Stimulated activated CD8-positive, alpha-beta memory T cell treated with anti-CD3 and anti-CD28 coated beads, Interleukin-4, amount 100 ng/mL, for 4 hours (primary cell): ENCODE measurements at regions not wholly inside any gene's neighbourhood (a gene's known extent, or its start where the extent isn't known, plus 50 kb on each side); places are given as distances from the start of the nearest gene placed in this dataset.
A peak's percentile ranks its signal among the peaks of the same experiment; 100 is the strongest.
"Not testable (repeated sequence)": the region's sequence is repeated elsewhere in the genome, so short reads cannot be mapped to it uniquely, and the experiment has no call there.

ENCODE experiments used
- DNase-seq, 2 donors: peaks; one replicate each; pipeline ENCODE4 v3.0.0-alpha.2; 2020; ENCODE audit warnings: low read depth in 2 of 2, low spot score in 1 of 2

DNA sequence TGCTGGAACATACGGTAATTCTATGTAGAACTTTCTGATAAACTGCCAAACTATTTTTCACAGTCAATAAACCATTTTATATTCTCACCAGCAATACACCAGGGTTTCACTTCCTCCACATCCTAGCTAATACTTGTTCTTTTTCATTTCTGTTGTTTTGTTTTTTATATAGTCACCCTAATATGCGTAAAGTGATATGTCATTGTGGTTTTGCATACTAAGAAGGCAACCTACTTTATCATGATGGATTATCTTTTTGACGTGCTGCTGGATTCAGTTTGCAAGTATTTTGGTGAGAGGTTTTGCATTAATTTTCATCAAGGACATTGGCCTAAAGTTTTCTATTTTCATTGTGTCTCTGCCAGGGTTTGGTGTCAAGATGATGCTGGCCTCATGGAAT, 1384.1 kb downstream of the UQCRFS1 start:
- DNase-seq = no peak

DNA sequence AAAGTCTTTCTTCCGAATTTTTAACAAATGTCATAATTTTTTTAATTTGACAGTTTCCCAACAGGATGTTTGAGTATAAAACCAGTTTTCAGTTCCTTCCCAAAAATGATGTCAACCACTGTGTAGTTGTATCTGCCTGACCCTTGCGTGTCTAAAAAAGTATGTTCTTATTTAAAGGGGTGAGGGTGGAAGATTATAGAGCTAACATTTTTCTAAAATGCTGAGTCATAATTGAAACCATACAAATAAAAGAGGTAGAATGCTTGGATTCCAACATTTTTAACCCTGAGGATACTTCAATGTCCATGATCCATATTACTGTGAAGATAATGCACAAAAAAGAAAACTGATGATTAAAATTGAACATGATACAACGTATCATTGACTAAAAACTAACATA, 1388.8 kb downstream of the UQCRFS1 start:
- DNase-seq = no peak

DNA sequence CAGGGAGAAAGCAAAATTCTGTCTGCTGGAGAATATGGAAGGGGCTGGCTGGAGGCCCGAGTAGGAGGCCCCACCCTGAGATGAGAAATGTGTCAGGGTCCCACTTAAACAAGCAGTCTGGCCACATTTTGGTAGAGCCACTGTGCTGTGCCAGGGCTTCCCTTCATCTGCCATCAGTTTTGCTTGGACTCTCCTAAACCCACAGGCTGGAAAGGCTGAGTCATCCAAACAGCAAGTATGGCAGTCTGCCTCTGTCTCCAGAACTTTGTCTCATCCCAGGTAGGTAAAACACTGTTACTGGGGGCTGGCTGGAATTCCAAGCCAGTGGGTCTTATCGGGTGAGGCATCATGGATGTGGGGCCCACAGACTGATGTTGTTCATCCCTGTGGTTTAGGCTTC, 1390.6 kb downstream of the UQCRFS1 start:
- no peak for DNase-seq

DNA sequence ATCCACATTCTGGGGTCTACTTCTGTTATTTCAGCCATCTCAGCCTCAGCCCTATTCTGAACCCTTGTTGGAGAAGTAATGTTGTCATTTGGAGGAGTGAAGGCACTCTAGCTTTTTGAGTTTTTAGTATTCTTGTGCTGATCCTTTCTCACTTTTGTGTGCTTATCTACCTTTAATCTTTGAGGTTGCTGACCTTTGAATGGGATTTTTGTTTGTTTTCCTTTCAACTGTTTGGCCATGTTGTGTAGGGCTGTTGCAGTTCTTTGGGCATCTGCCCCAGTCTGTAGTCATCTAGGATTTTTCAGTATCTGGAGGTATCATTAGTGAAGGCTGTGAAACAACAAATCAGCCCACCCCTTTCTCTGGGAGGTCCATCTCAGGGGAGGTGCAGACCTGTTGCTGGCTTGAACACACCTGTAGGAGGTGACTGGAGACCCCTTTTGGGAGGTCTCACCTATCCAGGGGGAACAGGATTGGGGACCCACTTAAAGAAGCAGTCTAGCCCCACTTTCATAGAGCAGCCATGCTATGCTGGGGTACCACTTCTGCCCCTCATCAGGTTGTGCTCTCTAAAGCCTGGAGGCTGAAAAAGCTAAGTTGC, 1391.4 kb downstream of the UQCRFS1 start:
- no peak for DNase-seq

- no peak for DNase-seq
Measured at GRCh38 chr19:27815985-27816384, 1397.0 kb downstream of the UQCRFS1 start.

DNA sequence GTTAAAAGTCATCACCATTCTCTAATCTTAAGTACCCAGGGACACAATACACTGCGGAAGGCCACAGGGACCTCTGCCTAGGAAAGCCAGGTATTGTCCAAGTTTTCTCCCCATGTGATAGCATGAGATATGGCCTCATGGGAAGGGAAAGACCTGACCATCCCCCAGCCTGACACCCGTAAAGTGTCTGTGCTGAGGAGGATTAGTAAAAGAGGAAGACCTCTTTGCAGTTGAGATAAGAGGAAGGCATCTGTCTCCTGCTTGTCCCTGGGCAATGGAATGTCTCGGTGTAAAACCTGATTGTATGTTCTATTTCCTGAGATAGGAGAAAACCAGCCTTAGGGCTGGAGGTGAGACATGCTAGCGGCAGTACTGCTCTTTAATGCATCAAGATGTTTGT, 1398.1 kb downstream of the UQCRFS1 start:
- not testable (repeated sequence) for DNase-seq

DNA sequence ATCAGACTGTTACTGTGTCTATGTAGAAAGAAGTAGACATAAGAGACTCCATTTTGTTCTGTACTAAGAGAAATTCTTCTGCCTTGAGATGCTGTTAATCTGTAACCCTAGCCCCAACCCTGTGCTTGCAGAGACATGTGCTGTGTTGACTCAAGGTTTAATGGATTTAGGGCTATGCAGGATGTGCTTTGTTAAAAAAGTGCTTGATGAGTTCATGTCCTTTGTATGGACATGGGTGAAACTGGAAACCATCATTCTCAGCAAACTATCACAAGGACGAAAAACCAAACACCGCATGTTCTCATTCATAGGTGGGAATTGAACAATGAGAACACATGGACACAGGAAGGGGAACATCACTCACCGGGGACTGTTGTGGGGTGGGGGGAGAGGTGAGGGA, 1398.7 kb downstream of the UQCRFS1 start:
- DNase-seq = not testable (repeated sequence)

DNA sequence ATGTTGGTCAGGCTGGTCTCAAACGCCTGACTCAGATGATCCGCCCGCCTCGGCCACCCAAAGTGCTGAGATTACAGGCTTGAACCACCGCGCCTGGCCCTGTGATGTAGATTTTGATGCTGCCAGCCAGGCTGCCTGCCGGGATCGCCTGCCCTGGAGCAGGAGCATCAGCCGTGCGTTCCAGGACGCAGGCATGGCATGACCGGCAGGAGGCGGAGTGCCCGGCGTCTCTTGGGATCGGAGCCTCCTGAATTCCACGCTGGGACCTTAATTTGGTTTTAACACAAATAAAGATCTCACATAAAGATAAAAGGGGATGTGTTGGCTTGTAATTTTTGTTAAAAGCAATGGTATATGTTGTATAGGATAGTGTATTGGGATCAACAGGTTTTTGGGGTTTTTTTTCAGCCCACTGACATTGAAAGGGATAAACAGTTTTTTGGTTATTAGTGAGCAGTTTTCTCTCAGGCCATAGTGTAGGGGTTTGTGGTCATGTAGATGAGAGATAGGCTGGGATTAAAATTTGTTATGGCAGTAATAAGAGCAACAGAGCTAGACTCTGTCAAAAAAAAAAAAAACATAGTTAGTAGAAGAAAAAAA, 1406.4 kb downstream of the UQCRFS1 start:
- no peak for DNase-seq

DNA sequence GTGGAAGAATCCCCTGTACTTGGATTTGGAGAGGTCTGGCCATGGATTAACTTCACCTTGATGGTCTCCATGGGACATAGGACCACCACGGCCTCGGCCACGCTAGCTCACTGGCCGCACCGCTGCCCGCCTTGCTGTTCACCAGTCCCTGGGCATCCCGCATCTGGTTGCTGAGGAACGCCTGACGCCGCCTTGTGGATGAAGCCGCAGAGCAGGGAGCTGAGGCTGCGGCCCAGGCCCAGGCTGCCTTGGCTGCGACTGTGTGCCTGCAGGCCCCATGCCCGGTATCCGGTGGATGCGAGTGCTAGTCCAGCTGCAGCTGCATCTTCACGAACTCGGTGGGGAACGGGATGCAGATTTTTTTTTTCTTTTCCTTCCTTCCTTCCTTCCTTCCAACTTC, 1407.1 kb downstream of the UQCRFS1 start:
- no peak for DNase-seq

DNA sequence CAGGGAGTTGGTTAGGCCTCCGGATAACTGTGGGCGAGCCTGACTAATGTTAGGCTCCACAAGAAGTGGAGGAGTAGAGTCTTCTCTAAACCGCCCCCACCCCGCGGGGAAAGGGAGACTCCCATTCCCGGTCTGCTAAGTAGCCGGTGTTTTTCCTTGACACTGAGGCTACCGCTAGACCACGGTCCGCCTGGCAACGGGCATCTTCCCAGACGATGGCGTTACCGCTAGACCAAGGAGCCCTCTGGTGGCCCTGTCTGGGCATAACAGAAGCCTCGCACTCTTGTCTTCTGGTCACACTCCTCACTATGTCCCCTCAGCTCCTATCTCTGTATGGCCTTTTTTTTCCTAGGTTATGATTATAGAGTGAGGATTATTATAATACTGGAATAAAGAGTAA, 1410.7 kb downstream of the UQCRFS1 start:
- DNase-seq = not testable (repeated sequence)

DNA sequence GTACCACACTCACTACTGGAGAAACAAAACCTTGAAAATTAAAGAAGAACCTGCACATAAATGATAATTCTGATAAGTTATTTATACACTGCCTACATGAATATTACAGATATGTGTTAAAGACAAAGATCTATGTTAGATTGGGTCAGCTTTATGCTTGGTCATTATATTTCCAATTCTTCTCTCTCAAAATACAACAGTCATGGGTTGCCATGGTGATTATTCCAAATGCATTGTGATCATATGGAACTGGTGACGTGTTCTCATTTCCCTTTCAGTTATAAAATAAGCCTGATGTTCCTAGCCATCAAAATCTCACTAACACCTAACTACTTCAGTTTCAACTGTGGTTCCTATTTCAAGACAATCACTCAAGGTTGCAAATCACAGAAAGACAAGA, 1416.4 kb downstream of the UQCRFS1 start:
- no peak for DNase-seq

DNA sequence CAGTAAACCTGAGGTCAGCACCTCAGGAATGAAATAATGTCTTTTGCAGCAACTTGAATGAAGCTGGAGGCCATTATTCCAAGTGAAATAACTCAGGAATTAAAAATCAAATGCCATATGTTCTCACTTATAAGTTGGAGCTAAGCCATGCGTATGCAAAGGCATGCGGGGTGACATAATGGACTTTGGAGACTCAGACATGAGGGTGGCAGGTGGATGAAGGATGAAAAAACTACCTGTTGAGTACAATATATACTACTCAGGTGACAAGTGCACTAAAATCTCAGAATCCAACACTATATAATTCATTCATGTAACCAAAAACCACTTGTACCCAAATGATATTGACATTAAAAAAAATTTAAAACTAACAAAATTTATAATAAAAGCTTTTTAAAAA, 1416.9 kb downstream of the UQCRFS1 start:
- no peak for DNase-seq

- no peak for DNase-seq
Measured at GRCh38 chr19:27795369-27795768, 1417.6 kb downstream of the UQCRFS1 start.

DNA sequence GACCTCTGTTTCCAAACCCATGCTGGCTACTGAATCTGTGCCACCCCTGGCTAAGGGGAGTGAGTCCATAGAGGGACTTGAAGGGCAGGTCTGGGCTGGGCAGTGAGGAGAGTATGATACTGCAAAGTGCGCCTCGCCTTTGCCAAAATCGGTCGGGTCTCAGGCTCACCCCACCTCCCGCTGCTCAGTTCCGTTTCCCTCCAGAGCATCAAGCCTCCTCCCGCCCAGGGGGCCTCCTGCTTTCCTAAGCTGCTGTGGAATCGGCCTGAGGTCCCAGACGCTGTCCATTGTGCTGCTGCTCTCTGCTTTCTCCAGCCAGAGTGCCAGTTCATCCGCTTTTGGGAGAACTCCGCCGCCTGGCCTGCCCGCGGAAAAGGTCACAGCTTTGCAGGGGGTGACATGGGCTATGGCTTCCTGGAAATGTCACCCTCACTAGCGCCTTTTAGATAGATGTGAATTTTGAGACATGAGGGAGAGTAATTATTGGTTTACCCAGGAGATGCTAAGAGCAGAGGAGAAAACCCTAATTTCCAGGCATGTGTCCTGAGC, 1418.4 kb downstream of the UQCRFS1 start:
- DNase-seq = no peak

DNA sequence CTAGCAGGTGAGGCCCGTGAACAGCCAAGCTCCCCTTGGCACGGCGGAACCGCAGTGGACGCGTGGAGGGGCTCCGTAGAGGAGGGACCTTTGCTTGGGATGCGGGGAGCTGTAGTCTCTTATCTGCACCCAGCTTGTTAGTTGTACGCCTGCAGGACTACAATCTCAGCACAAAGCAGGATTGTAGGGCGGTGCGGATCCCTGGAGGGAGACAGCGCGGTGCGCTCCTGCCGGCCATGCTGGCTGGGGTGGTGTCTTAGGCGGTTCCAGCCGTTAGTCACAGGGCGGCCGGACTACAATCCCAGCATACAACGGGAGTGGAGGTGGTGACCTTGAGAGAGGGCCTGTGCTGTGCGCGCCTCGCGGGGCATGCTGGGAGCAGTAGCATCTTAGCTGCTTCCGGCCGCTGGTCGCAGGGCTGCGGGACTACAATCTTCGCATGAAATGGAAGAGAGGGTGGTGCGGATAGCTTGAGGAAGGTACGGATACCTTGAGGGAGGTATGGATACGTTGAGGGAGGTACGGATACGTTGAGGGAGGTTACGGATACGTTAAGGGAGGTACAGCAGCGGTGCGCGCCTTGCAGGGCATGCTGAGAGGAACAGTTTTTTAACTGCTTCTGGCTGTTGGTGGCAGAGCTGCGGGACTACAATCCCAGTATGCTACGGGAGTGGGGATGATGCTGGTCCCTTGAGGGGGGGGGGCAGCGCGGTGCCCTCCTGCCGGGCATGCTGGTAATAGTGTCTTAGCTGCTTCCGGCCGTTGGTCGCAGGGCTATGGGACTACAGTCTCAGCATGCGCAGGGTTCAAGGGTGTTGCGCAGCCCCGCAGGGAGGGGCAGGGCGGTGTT, 1419.1 kb downstream of the UQCRFS1 start:
- peak; percentile 83 for DNase-seq

GRCh38 chr19:27793128-27793643, 1419.8 kb downstream of the UQCRFS1 start:
- peak; percentile 35 to 44 for DNase-seq

- DNase-seq = no peak
Measured at GRCh38 chr19:27792576-27793127, 1420.3 kb downstream of the UQCRFS1 start.

- no peak for DNase-seq
Measured at GRCh38 chr19:27780367-27781075, 1432.4 kb downstream of the UQCRFS1 start.

- DNase-seq = no peak
Measured at GRCh38 chr19:27779954-27780353, 1433.0 kb downstream of the UQCRFS1 start.

DNA sequence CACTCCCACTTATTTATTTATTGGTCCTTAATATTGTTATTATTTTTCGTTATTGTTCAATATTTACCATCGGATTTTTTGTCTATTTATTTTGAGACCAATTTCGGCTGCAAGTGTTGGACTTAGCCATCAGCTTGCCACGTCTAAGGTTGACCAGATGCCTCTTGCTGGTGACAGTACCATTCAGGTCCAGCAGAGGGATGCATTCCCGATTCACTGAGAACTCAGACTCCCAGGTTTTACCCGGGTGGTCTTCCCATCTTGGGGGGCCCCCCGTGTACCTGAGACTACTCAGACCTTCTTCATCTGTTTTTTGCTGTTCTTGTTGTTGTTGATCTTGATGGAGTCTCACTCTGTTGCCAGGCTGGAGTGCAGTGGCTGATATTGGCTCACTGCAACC, 1435.2 kb downstream of the UQCRFS1 start:
- no peak for DNase-seq

DNA sequence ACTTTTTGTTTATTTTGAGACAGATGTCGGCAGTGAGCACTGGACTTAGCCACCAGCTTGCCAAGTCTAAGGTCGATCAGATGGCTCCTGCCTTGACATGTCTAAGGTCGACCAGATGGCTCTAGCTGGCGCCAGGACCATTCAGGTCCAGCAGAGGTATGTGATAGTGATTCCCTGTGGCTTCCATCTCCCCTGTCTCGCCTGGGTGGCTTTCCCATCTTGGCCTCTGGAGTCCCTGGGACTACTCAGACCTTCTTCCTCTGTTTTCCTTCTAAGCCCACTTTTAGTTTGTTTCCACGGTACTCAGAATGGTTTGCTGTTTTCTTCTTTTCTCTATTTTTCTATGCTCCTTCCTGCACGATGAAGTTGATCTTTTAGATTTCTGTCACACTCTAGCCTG, 1435.7 kb downstream of the UQCRFS1 start:
- DNase-seq = no peak
